ENCODE measurements at regions not wholly inside any gene's neighbourhood (a gene's known extent, or its start where the extent isn't known, plus 50 kb on each side); places are given as distances from the start of the nearest gene placed in this dataset.

DNA sequence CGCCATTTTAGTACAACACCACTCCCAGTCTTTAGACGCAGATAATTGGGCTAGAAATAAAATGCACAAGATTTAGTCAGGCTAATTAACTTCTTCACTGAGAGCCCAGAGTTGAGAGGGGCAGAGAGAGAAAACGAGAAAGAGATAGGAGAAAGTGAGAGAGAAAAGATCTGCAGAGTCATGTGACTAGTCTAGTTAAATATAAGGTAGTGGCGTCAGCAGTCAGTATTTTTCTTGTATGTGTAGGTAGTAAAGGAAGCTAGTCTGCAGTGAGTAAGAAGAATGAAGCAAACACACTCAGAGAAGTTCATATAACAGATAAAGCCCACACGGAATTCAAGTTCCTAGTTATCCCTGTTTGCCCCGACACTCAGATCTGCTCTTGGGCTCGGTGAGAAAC lies 392.6 kb upstream of the ERCC4 start:
- Histone ChIP-seq H3K36me3 (ENCODE audit: control insufficient read depth in 4 of 4, insufficient read depth in 3 of 4, low read depth in 1 of 4, low read length in 3 of 4) (no peaks in the 10 kb centered on the region), H3K9ac (ENCODE audit: low read depth in 1 of 2, low read length in 2 of 2) (no peak overlapping the region), H3K27ac (ENCODE audit: low read depth in 1 of 2, low read length in 2 of 2) (no peak overlapping the region), H3K27me3 (ENCODE audit: control insufficient read depth in 4 of 4, insufficient read depth in 4 of 4, low read length in 3 of 4) (no peaks in the 10 kb centered on the region), H3K4me3 (ENCODE audit: low read depth in 1 of 3, low read length in 3 of 3) (no peak overlapping the region), H3K4me1 (ENCODE audit: control insufficient read depth in 4 of 4, insufficient read depth in 4 of 4, low read length in 3 of 4) (no peaks in the 10 kb centered on the region), H3K9me3 (ENCODE audit: control insufficient read depth in 4 of 4, low read length in 3 of 4) (no peaks in the 10 kb centered on the region)
- TF ChIP-seq HNF4A (conservative IDR thresholded peaks at IDR 0.05) = no peak
- no peak for TF ChIP-seq FOXA1 (IDR thresholded peaks at IDR 0.05)
- no peak for TF ChIP-seq TAF1 (conservative IDR thresholded peaks at IDR 0.05)
- TF ChIP-seq EGR1 (IDR thresholded peaks at IDR 0.05; ENCODE audit: low read depth in 2 of 2) = no peak
- TF ChIP-seq, protein P1, sequence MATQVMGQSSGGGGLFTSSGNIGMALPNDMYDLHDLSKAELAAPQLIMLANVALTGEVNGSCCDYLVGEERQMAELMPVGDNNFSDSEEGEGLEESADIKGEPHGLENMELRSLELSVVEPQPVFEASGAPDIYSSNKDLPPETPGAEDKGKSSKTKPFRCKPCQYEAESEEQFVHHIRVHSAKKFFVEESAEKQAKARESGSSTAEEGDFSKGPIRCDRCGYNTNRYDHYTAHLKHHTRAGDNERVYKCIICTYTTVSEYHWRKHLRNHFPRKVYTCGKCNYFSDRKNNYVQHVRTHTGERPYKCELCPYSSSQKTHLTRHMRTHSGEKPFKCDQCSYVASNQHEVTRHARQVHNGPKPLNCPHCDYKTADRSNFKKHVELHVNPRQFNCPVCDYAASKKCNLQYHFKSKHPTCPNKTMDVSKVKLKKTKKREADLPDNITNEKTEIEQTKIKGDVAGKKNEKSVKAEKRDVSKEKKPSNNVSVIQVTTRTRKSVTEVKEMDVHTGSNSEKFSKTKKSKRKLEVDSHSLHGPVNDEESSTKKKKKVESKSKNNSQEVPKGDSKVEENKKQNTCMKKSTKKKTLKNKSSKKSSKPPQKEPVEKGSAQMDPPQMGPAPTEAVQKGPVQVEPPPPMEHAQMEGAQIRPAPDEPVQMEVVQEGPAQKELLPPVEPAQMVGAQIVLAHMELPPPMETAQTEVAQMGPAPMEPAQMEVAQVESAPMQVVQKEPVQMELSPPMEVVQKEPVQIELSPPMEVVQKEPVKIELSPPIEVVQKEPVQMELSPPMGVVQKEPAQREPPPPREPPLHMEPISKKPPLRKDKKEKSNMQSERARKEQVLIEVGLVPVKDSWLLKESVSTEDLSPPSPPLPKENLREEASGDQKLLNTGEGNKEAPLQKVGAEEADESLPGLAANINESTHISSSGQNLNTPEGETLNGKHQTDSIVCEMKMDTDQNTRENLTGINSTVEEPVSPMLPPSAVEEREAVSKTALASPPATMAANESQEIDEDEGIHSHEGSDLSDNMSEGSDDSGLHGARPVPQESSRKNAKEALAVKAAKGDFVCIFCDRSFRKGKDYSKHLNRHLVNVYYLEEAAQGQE (IDR thresholded peaks at IDR 0.05) = no peak
- no peak for TF ChIP-seq JUND (IDR thresholded peaks at IDR 0.05)
- TF ChIP-seq SP1 (IDR thresholded peaks at IDR 0.05) = no peak
- TF ChIP-seq GABPA (IDR thresholded peaks at IDR 0.05 in 1 of 2, conservative IDR thresholded peaks at IDR 0.05 in 1 of 2) = no peak
- no peak for TF ChIP-seq RAD21 (IDR thresholded peaks at IDR 0.05)
- TF ChIP-seq, protein P2, sequence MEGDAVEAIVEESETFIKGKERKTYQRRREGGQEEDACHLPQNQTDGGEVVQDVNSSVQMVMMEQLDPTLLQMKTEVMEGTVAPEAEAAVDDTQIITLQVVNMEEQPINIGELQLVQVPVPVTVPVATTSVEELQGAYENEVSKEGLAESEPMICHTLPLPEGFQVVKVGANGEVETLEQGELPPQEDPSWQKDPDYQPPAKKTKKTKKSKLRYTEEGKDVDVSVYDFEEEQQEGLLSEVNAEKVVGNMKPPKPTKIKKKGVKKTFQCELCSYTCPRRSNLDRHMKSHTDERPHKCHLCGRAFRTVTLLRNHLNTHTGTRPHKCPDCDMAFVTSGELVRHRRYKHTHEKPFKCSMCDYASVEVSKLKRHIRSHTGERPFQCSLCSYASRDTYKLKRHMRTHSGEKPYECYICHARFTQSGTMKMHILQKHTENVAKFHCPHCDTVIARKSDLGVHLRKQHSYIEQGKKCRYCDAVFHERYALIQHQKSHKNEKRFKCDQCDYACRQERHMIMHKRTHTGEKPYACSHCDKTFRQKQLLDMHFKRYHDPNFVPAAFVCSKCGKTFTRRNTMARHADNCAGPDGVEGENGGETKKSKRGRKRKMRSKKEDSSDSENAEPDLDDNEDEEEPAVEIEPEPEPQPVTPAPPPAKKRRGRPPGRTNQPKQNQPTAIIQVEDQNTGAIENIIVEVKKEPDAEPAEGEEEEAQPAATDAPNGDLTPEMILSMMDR (IDR thresholded peaks at IDR 0.05; ENCODE audit: low read depth, low read length, missing input control) = no peak
- TF ChIP-seq RXRA (IDR thresholded peaks at IDR 0.05) = no peak
- TF ChIP-seq, protein P3, sequence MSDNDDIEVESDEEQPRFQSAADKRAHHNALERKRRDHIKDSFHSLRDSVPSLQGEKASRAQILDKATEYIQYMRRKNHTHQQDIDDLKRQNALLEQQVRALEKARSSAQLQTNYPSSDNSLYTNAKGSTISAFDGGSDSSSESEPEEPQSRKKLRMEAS (IDR thresholded peaks at IDR 0.05) = no peak
- TF ChIP-seq, protein P4, sequence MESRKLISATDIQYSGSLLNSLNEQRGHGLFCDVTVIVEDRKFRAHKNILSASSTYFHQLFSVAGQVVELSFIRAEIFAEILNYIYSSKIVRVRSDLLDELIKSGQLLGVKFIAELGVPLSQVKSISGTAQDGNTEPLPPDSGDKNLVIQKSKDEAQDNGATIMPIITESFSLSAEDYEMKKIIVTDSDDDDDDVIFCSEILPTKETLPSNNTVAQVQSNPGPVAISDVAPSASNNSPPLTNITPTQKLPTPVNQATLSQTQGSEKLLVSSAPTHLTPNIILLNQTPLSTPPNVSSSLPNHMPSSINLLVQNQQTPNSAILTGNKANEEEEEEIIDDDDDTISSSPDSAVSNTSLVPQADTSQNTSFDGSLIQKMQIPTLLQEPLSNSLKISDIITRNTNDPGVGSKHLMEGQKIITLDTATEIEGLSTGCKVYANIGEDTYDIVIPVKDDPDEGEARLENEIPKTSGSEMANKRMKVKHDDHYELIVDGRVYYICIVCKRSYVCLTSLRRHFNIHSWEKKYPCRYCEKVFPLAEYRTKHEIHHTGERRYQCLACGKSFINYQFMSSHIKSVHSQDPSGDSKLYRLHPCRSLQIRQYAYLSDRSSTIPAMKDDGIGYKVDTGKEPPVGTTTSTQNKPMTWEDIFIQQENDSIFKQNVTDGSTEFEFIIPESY (IDR thresholded peaks at IDR 0.05) = no peak
- no peak for TF ChIP-seq FOXA2 (IDR thresholded peaks at IDR 0.05)
- no peak for TF ChIP-seq NR2F2 (IDR thresholded peaks at IDR 0.05)
- 88% methylated on average over 7 of the region's 7 CpGs for WGBS
- DNase-seq (ENCODE audit: low spot score) = no peak

DNA sequence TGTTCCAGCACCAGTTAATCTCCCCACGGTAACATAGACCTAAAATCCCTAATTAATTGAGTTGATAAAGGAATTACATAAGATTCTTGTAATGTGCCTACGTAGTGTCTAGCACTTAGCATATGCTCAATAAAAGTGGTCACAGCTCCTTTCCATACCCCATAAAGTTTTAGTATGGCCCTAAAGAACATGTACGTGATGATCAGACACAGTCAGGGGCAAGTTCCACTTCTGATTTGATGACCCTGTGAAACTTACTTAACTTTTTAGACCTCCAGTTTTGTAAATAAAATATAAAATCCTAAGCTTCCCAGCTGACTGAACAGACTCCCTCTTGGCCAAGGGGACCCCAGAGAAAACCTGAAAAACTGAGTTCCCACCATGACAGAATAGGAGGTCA lies 391.3 kb upstream of the ERCC4 start:
- Histone ChIP-seq H3K4me3 (ENCODE audit: low read depth in 1 of 3, low read length in 3 of 3) (no peak overlapping the region), H3K4me1 (ENCODE audit: control insufficient read depth in 4 of 4, insufficient read depth in 4 of 4, low read length in 3 of 4) (no peaks in the 10 kb centered on the region)
- TF ChIP-seq SP1 (IDR thresholded peaks at IDR 0.05) (no peak), HNF4A (conservative IDR thresholded peaks at IDR 0.05) (no peak), FOXA1 (IDR thresholded peaks at IDR 0.05) (no peak), JUND (IDR thresholded peaks at IDR 0.05) (no peak), GABPA (IDR thresholded peaks at IDR 0.05 in 1 of 2, conservative IDR thresholded peaks at IDR 0.05 in 1 of 2) (no peak), RAD21 (IDR thresholded peaks at IDR 0.05) (no peak), YY1 (IDR thresholded peaks at IDR 0.05) (no peak), EGR1 (IDR thresholded peaks at IDR 0.05; ENCODE audit: low read depth in 2 of 2) (no peak), HNF4G (IDR thresholded peaks at IDR 0.05) (no peak)
- TF ChIP-seq, protein P4 (IDR thresholded peaks at IDR 0.05) = no peak
- TF ChIP-seq, protein P3 (IDR thresholded peaks at IDR 0.05) = no peak
- TF ChIP-seq, protein P5, sequence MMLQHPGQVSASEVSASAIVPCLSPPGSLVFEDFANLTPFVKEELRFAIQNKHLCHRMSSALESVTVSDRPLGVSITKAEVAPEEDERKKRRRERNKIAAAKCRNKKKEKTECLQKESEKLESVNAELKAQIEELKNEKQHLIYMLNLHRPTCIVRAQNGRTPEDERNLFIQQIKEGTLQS (IDR thresholded peaks at IDR 0.05) = no peak
- TF ChIP-seq, protein P1 (IDR thresholded peaks at IDR 0.05) = no peak

More for the DNA sequence above, 391.3 kb upstream of the ERCC4 start:
- Histone ChIP-seq H3K27me3 (ENCODE audit: control insufficient read depth in 4 of 4, insufficient read depth in 4 of 4, low read length in 3 of 4) (no peaks in the 10 kb centered on the region), H3K9me3 (ENCODE audit: control insufficient read depth in 4 of 4, low read length in 3 of 4) (no peaks in the 10 kb centered on the region), H3K9ac (ENCODE audit: low read depth in 1 of 2, low read length in 2 of 2) (no peak overlapping the region), H3K36me3 (ENCODE audit: control insufficient read depth in 4 of 4, insufficient read depth in 3 of 4, low read depth in 1 of 4, low read length in 3 of 4) (no peaks in the 10 kb centered on the region), H3K27ac (ENCODE audit: low read depth in 1 of 2, low read length in 2 of 2) (no peak overlapping the region)
- no peak for DNase-seq (ENCODE audit: low spot score)
- WGBS = 86% methylated on average over 3 of the region's 3 CpGs

Measured in liver (tissue), 8 donors.